ENCODE measurements at regions not wholly inside any gene's neighbourhood (a gene's known extent, or its start where the extent isn't known, plus 50 kb on each side); places are given as distances from the start of the nearest gene placed in this dataset.

DNA sequence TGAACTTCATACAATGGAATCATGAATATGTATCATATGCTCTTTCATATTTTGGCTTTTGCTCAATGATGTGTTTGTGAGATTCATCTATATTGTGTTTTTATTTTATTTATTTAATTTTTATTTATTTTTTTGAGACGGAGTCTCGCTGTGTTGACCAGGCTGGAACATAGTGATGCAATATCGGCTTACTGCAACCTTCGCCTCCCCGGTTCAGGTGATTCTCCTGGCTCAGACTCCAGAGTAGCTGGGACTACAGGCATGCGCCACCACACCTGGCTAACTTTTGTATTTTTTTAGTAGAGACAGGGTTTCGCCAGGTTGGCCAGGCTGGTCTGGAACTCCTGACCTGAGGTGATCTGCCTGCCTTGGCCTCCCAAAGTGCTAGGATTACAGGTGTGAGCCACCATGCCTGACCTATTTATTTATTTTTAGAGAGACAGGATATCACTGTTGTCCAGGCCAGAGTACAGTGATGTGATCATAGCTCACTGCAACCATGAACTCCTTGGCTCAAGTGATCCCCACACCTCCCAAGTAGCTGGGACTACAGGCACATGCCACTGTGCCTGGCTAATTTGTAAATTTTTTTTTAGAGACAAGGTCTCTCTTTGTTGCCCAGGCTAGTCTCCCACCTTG, 74.5 kb downstream of the TET3 start:
- DNase-seq (ENCODE audit: low read depth in 4 of 6, low spot score in 6 of 6) = no peak
- peaks cover 5% of the 10 kb centered on the region for H3K36me3 ChIP-seq (ENCODE audit: control insufficient read depth, insufficient read depth, low read length)
- WGBS (ENCODE audit: insufficient coverage) = 99% methylated on average over 7 of the region's 7 CpGs
- no peaks in the 10 kb centered on the region for H3K27me3 ChIP-seq (ENCODE audit: control insufficient read depth, insufficient read depth, low read length)
- no peaks in the 10 kb centered on the region for H3K9me3 ChIP-seq (ENCODE audit: control insufficient read depth, insufficient read depth, low read length)
- H3K4me3 ChIP-seq (ENCODE audit: low read depth, low read length) = no peak overlapping the region
- H3K4me1 ChIP-seq (ENCODE audit: control insufficient read depth, insufficient read depth, low read length) = no peaks in the 10 kb centered on the region
- no peak overlapping the region for H3K27ac ChIP-seq (ENCODE audit: low read depth, low read length)

DNA sequence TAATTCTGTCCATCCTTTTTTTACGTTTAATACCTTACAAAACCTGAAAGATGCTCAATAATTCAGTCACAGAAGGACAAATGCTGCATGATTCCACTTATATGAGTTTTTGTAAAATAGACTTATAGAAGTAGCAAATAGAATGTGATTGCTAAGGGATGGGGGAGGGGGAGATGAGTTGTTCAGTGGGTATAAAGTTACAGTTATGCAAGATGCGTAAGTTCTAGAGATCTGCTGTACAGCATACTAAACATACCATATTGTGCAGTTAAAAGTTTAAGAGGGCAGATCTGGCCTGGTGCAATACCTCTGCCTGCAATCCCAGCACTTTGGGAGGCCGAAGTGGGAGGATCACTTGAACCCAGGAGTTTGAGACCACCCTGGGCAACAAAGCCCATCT, 78.8 kb downstream of the TET3 start:
- Histone ChIP-seq H3K4me3 (ENCODE audit: low read depth, low read length) (no peak overlapping the region), H3K27ac (ENCODE audit: low read depth, low read length) (no peak overlapping the region), H3K27me3 (ENCODE audit: control insufficient read depth, insufficient read depth, low read length) (no peaks in the 10 kb centered on the region), H3K9me3 (ENCODE audit: control insufficient read depth, insufficient read depth, low read length) (no peaks in the 10 kb centered on the region), H3K4me1 (ENCODE audit: control insufficient read depth, insufficient read depth, low read length) (no peaks in the 10 kb centered on the region), H3K36me3 (ENCODE audit: control insufficient read depth, insufficient read depth, low read length) (peaks cover 5% of the 10 kb centered on the region)
- DNase-seq (ENCODE audit: low read depth in 4 of 6, low spot score in 6 of 6) = no peak
- WGBS (ENCODE audit: insufficient coverage) = no CpG with 5 or more reads among the region's 3 CpGs

DNA sequence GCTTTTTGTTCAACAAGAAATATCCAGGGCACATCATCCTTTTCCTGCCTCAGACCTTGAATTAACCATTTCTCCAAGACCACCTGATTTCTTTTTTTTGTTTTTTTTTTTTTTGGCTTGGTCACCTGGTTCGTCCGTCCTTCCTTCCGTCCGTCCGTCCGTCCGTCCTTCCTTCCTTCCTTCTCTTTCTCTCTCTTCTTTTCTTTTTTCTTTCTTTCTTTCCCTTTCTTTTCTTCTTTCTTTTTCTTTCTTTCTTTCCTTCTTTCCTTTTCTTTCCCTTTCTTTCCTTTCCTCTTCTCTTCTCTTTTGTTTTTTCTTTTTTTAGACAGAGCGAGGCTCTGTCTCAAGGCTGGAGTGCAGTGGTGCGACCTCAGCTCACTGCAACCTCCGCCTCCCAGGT, 80.7 kb downstream of the TET3 start:
- DNase-seq (ENCODE audit: low read depth in 4 of 6, low spot score in 6 of 6) = no peak
- Histone ChIP-seq H3K36me3 (ENCODE audit: control insufficient read depth, insufficient read depth, low read length) (no peaks in the 10 kb centered on the region), H3K4me1 (ENCODE audit: control insufficient read depth, insufficient read depth, low read length) (no peaks in the 10 kb centered on the region), H3K27ac (ENCODE audit: low read depth, low read length) (no peak overlapping the region), H3K4me3 (ENCODE audit: low read depth, low read length) (no peak overlapping the region), H3K27me3 (ENCODE audit: control insufficient read depth, insufficient read depth, low read length) (no peaks in the 10 kb centered on the region), H3K9me3 (ENCODE audit: control insufficient read depth, insufficient read depth, low read length) (no peaks in the 10 kb centered on the region)
- WGBS (ENCODE audit: insufficient coverage) = 83% methylated on average over 10 of the region's 10 CpGs

DNA sequence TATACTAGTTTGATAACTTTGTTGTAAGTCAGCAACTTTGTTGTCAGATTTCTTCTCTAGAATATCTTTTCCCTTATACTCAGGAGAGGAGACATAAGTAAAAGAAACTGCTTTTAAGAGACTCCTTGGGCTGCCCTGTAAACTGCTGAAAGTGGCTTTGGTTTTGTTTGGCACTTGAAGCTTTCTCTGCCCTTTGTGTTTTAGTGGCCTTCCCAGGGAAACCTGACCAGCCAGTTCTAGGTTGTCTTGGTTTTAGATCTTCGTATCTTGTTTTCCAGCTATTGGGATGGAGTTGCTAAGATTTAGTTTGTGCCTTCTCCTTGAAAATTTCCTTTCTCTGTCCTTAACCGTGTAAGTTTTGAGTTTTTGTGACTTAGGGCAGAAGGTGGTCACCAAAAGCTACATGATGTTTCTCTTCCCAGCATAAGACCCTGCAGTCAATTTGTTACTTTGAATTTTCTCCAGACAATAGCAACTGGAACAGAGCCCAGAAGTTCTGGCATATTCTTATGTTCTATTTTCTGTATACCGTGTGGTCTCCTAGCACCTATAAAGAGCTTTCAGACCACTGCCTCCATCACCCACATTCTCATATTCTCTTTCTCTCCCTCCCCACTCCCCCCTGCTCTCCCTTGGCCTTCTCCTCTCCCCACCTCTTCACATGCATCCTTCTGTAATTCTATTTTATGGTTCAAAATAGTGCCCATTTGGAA, 81.1 kb downstream of the BOLA3 start:
- Histone ChIP-seq H3K36me3 (ENCODE audit: control insufficient read depth, insufficient read depth, low read length) (no peaks in the 10 kb centered on the region), H3K27ac (ENCODE audit: low read depth, low read length) (no peak overlapping the region), H3K4me1 (ENCODE audit: control insufficient read depth, insufficient read depth, low read length) (no peaks in the 10 kb centered on the region), H3K4me3 (ENCODE audit: low read depth, low read length) (no peak overlapping the region), H3K9me3 (ENCODE audit: control insufficient read depth, insufficient read depth, low read length) (no peaks in the 10 kb centered on the region), H3K27me3 (ENCODE audit: control insufficient read depth, insufficient read depth, low read length) (no peaks in the 10 kb centered on the region)
- 20% methylated on average over 1 of the region's 3 CpGs for WGBS (ENCODE audit: insufficient coverage)
- peak in 2 of 6 donors; percentile 40 to 43 for DNase-seq (ENCODE audit: low read depth in 4 of 6, low spot score in 6 of 6)

DNA sequence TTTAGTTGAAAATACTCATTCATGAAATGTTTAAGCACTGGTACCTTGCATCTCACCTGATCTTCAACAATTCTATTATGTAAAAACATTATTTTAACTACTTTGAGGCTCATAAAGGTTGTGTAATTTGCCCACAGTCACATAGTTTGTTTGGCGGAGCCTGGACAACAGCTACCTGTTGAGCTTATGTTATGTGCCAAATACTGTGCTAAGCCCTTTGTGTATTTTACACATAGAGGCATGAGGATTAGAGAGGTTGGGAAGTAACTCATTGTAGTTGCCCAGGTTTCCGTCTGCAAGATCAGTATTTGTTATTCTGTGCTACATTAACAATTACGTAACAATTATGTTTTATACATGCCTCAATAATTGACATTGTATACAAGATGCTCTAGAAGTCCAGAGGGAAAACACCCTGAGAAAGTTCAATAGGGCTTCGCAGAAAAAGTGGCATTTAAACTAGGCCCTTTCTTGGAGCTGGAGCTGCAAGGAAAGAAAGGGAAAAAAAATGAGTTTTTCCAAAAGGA, 80.4 kb downstream of the BOLA3 start:
- no peak for DNase-seq (ENCODE audit: low read depth in 4 of 6, low spot score in 6 of 6)
- WGBS (ENCODE audit: insufficient coverage) = 100% methylated on average over 1 of the region's 4 CpGs

DNA sequence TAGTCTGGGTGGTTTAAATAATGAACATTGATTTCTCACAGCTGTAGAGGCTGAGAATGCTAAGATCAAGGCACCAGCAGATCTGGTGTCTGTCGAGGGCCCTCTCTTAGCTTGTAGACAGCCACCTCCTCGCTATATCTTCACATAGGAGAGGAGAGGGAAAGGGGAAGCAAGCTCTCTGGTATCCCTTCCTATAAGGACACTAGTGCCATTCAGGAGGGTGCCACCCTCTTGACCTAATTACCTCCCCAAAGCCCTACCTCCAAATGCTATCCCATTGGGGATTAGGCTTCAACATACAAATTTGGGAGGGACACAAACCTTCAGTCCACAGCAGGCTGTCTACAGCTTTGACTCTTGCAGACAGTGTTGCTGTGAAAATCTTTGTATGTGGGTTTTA, 76.7 kb downstream of the BOLA3 start:
- Histone ChIP-seq H3K27ac (ENCODE audit: low read depth, low read length) (no peak overlapping the region), H3K36me3 (ENCODE audit: control insufficient read depth, insufficient read depth, low read length) (no peaks in the 10 kb centered on the region), H3K27me3 (ENCODE audit: control insufficient read depth, insufficient read depth, low read length) (no peaks in the 10 kb centered on the region), H3K9me3 (ENCODE audit: control insufficient read depth, insufficient read depth, low read length) (no peaks in the 10 kb centered on the region), H3K4me1 (ENCODE audit: control insufficient read depth, insufficient read depth, low read length) (no peaks in the 10 kb centered on the region), H3K4me3 (ENCODE audit: low read depth, low read length) (no peak overlapping the region)
- no CpG with 5 or more reads among the region's 2 CpGs for WGBS (ENCODE audit: insufficient coverage)
- DNase-seq (ENCODE audit: low read depth in 4 of 6, low spot score in 6 of 6) = no peak

More for the DNA sequence above, 80.4 kb downstream of the BOLA3 start:
- H3K4me3 ChIP-seq (ENCODE audit: low read depth, low read length) = no peak overlapping the region
- H3K36me3 ChIP-seq (ENCODE audit: control insufficient read depth, insufficient read depth, low read length) = no peaks in the 10 kb centered on the region
- no peaks in the 10 kb centered on the region for H3K4me1 ChIP-seq (ENCODE audit: control insufficient read depth, insufficient read depth, low read length)
- no peaks in the 10 kb centered on the region for H3K9me3 ChIP-seq (ENCODE audit: control insufficient read depth, insufficient read depth, low read length)
- no peaks in the 10 kb centered on the region for H3K27me3 ChIP-seq (ENCODE audit: control insufficient read depth, insufficient read depth, low read length)
- H3K27ac ChIP-seq (ENCODE audit: low read depth, low read length) = no peak overlapping the region

DNA sequence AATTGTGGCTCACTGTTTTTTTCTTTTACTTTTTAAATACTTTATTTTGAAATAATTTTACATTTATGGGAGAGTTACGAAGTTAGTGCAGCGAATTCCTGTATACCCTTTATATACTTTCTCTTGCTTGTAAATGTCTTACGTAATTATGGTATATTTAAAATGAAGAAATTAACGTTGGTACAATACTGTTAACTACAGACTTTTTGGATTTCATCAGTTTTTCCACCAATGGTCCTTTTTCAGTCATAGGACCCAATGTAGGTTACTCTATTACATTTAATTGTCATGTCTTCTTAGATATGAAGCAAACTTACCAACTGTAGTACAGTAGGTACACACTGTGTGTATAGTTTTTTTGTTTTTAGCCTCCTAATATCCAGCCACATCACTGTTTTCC, 76.3 kb downstream of the BOLA3 start:
- H3K9me3 ChIP-seq (ENCODE audit: control insufficient read depth, insufficient read depth, low read length) = no peaks in the 10 kb centered on the region
- no peak for DNase-seq (ENCODE audit: low read depth in 4 of 6, low spot score in 6 of 6)
- H3K4me3 ChIP-seq (ENCODE audit: low read depth, low read length) = no peak overlapping the region
- no peaks in the 10 kb centered on the region for H3K27me3 ChIP-seq (ENCODE audit: control insufficient read depth, insufficient read depth, low read length)
- no peaks in the 10 kb centered on the region for H3K4me1 ChIP-seq (ENCODE audit: control insufficient read depth, insufficient read depth, low read length)
- no CpG with 5 or more reads among the region's 4 CpGs for WGBS (ENCODE audit: insufficient coverage)
- no peaks in the 10 kb centered on the region for H3K36me3 ChIP-seq (ENCODE audit: control insufficient read depth, insufficient read depth, low read length)
- H3K27ac ChIP-seq (ENCODE audit: low read depth, low read length) = no peak overlapping the region

DNA sequence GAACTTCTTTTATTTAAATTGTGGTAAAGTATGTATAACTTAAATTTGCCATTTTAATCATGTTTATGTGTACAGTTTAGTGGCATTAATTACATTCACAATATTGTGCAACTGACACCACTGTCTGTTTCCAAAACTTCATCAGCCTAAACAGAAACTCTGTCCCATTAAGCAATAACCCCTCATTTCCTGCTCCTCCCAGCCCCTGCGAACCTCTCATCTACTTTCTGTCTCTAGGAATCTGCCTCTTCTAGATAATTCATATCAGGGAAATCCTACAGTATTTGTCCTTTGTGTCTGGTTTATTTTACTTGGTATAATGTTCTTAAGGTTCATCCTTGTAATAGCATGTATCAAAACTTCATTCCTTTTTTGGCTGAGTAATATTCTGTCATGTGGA, 75.1 kb downstream of the BOLA3 start:
- H3K4me1 ChIP-seq (ENCODE audit: control insufficient read depth, insufficient read depth, low read length) = peaks cover under 1% of the 10 kb centered on the region
- H3K9me3 ChIP-seq (ENCODE audit: control insufficient read depth, insufficient read depth, low read length) = no peaks in the 10 kb centered on the region
- H3K27me3 ChIP-seq (ENCODE audit: control insufficient read depth, insufficient read depth, low read length) = no peaks in the 10 kb centered on the region
- H3K27ac ChIP-seq (ENCODE audit: low read depth, low read length) = no peak overlapping the region
- no peak for DNase-seq (ENCODE audit: low read depth in 4 of 6, low spot score in 6 of 6)
- no peaks in the 10 kb centered on the region for H3K36me3 ChIP-seq (ENCODE audit: control insufficient read depth, insufficient read depth, low read length)
- no peak overlapping the region for H3K4me3 ChIP-seq (ENCODE audit: low read depth, low read length)
- WGBS (ENCODE audit: insufficient coverage) = no CpG with 5 or more reads among the region's 1 CpG

DNA sequence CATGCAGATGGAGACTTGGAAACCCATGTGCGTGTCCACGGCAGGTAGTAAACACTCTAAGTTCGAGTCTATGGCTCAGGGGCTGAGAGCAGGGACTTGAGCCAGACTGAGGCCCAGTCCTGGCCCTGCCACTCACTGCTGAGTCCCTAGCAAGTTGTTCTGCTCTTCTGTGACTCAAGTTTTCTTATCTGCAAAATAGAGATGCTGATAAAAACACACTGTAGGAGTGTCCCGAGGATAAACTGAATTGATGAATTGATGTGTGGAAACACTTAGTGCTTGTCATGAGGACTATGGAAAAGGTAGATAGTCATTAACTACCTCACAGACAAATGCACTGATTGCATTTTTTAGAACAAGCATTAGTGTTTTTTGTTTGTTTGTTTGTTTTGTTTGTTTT, 73.2 kb downstream of the BOLA3 start:
- no peaks in the 10 kb centered on the region for H3K9me3 ChIP-seq (ENCODE audit: control insufficient read depth, insufficient read depth, low read length)
- H3K4me1 ChIP-seq (ENCODE audit: control insufficient read depth, insufficient read depth, low read length) = peaks cover 3% of the 10 kb centered on the region
- H3K4me3 ChIP-seq (ENCODE audit: low read depth, low read length) = no peak overlapping the region
- DNase-seq (ENCODE audit: low read depth in 4 of 6, low spot score in 6 of 6) = no peak
- H3K27me3 ChIP-seq (ENCODE audit: control insufficient read depth, insufficient read depth, low read length) = no peaks in the 10 kb centered on the region
- peaks cover 2% of the 10 kb centered on the region for H3K36me3 ChIP-seq (ENCODE audit: control insufficient read depth, insufficient read depth, low read length)
- 82% methylated on average over 3 of the region's 4 CpGs for WGBS (ENCODE audit: insufficient coverage)
- no peak overlapping the region for H3K27ac ChIP-seq (ENCODE audit: low read depth, low read length)

DNA sequence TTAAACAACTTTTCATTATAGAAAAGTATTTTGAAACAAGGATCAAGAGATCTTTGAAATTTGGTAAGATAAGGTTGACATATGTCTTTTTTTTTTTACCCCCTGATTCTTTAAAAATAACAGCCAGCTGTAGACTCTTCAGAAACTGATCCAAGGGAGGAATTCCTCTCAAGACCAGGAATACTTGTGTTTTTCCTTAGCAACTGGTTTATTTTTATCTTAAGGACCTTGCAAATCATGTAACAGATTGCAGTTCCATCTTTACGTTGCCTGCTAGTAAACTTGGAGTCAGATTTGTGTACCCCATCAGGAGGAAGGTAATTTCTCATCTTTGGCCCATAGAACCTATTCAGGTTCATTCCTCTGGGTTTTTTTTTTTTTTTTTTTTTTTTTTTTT, 71.6 kb downstream of the BOLA3 start:
- Histone ChIP-seq H3K4me1 (ENCODE audit: control insufficient read depth, insufficient read depth, low read length) (peaks cover 3% of the 10 kb centered on the region), H3K27ac (ENCODE audit: low read depth, low read length) (no peak overlapping the region), H3K27me3 (ENCODE audit: control insufficient read depth, insufficient read depth, low read length) (no peaks in the 10 kb centered on the region), H3K9me3 (ENCODE audit: control insufficient read depth, insufficient read depth, low read length) (no peaks in the 10 kb centered on the region), H3K4me3 (ENCODE audit: low read depth, low read length) (no peak overlapping the region), H3K36me3 (ENCODE audit: control insufficient read depth, insufficient read depth, low read length) (peaks cover 14% of the 10 kb centered on the region)
- no CpG with 5 or more reads among the region's 1 CpG for WGBS (ENCODE audit: insufficient coverage)
- DNase-seq (ENCODE audit: low read depth in 4 of 6, low spot score in 6 of 6) = peak in 1 of 6 donors; percentile 11
